ENCODE measurements at regions not wholly inside any gene's neighbourhood (a gene's known extent, or its start where the extent isn't known, plus 50 kb on each side); places are given as distances from the start of the nearest gene placed in this dataset.

DNA sequence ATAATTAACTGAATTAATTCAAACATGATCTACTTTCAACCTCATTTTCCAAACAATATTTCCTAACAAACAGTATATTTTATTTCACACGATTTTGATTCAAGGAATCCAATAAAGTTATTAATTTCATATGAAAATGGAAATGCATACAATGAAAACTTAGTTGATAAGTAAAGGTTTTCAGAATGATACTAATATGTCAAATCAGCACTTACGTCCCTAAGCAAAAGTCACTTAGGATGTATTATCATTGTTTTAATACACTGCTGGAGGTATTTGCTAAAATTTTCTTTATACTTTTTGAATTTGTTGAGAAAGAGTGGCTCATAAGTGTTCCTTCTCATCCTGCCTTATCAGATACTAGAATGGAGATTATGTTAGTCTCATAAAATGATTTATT lies 266.8 kb upstream of the PUDP start:
- TF ChIP-seq, protein P1, sequence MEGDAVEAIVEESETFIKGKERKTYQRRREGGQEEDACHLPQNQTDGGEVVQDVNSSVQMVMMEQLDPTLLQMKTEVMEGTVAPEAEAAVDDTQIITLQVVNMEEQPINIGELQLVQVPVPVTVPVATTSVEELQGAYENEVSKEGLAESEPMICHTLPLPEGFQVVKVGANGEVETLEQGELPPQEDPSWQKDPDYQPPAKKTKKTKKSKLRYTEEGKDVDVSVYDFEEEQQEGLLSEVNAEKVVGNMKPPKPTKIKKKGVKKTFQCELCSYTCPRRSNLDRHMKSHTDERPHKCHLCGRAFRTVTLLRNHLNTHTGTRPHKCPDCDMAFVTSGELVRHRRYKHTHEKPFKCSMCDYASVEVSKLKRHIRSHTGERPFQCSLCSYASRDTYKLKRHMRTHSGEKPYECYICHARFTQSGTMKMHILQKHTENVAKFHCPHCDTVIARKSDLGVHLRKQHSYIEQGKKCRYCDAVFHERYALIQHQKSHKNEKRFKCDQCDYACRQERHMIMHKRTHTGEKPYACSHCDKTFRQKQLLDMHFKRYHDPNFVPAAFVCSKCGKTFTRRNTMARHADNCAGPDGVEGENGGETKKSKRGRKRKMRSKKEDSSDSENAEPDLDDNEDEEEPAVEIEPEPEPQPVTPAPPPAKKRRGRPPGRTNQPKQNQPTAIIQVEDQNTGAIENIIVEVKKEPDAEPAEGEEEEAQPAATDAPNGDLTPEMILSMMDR (IDR thresholded peaks at IDR 0.05; ENCODE audit: insufficient read depth, low read depth, low read length, missing control alignments) = no peak
- no peak overlapping the region for H3K4me3 ChIP-seq (ENCODE audit: low read length)
- no peak for DNase-seq (ENCODE audit: low read depth)

- DNase-seq (ENCODE audit: low read depth) = no peak
- H3K4me3 ChIP-seq (ENCODE audit: low read length) = no peak overlapping the region
- TF ChIP-seq, protein P1 (IDR thresholded peaks at IDR 0.05; ENCODE audit: insufficient read depth, low read depth, low read length, missing control alignments) = no peak
Measured at GRCh38 chrX:7412840-7413239, 264.9 kb upstream of the PUDP start.

DNA sequence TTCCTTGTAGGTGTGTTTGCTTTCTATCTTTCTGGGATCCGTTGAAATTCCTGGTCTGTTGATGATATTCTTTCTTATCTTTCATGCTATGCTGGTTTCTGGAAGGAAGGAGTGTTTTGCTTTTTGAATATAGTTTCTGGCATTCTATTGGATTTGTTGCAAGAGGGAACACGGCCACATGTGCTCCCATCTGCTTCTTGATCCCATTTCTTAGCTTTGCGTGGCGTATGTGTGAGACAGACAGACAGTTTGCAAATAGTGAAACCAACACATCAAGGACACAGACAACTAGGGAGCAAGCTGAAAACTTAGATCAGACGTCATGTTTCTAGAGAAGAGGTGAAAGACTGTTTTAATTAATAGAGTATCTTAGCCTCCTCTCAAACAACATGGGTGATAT lies 261.9 kb upstream of the PUDP start:
- no peak for DNase-seq (ENCODE audit: low read depth)

GRCh38 chrX:7399373-7399772 lies 251.4 kb upstream of the PUDP start:
- no peak overlapping the region for H3K4me3 ChIP-seq (ENCODE audit: low read length)
- DNase-seq (ENCODE audit: low read depth) = no peak
- TF ChIP-seq, protein P1 (IDR thresholded peaks at IDR 0.05; ENCODE audit: insufficient read depth, low read depth, low read length, missing control alignments) = no peak

More for the DNA sequence above, 261.9 kb upstream of the PUDP start:
- TF ChIP-seq, protein P1 (IDR thresholded peaks at IDR 0.05; ENCODE audit: insufficient read depth, low read depth, low read length, missing control alignments) = no peak
- no peak overlapping the region for H3K4me3 ChIP-seq (ENCODE audit: low read length)

DNA sequence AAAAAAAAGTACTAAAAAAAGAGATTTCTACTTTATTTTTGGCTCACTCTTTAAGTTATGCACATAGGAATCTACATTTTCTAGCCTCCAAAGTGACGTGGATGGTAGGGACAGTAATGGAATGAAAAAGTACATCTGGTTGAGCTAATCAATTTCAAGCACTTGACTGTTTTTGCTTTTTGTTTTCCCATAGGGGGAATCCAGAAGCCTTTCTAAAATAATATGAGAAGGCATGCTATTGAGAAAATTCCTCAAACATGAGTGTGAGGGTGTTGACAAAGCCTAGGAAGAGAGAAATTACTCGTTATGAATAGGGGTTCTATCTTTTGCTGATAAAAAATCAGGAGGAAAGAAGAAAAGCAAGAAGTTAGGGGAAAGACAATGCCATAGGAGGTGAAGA lies 242.5 kb upstream of the PUDP start:
- H3K4me3 ChIP-seq (ENCODE audit: low read length) = no peak overlapping the region

GRCh38 chrX:7389576-7389975 lies 241.6 kb upstream of the PUDP start:
- H3K4me3 ChIP-seq (ENCODE audit: low read length) = no peak overlapping the region
- no peak for DNase-seq (ENCODE audit: low read depth)
- TF ChIP-seq, protein P1 (IDR thresholded peaks at IDR 0.05; ENCODE audit: insufficient read depth, low read depth, low read length, missing control alignments) = no peak

More for the DNA sequence above, 242.5 kb upstream of the PUDP start:
- TF ChIP-seq, protein P1 (IDR thresholded peaks at IDR 0.05; ENCODE audit: insufficient read depth, low read depth, low read length, missing control alignments) = no peak
- DNase-seq (ENCODE audit: low read depth) = no peak

DNA sequence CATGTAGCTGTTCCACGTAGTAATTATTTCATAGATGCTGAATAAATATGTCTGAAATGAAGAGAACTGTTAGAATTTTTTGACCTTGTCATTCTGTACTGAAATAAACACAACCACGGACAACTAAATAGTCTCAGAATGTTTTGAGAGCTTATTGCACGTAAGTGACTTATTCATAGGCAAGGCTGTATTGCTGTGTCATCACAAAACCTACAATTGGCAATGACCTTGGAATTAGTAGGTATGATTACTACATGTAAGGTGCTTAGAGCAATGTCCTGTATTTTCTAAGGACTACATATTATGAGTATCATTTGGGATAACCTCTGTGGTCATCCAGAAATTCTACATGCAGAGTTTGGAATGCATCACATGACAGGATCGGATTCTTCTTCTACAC lies 237.2 kb upstream of the PUDP start:
- H3K4me3 ChIP-seq (ENCODE audit: low read length) = no peak overlapping the region
- no peak for DNase-seq (ENCODE audit: low read depth)
- TF ChIP-seq, protein P1 (IDR thresholded peaks at IDR 0.05; ENCODE audit: insufficient read depth, low read depth, low read length, missing control alignments) = no peak
